BJ (cell line): ENCODE measurements at regions not wholly inside any gene's neighbourhood (a gene's known extent, or its start where the extent isn't known, plus 50 kb on each side); places are given as distances from the start of the nearest gene placed in this dataset.

ENCODE experiments used
- CTCF ChIA-PET: fragments of 350-600 bp; formaldehyde crosslinking; extraction: SDS; loops from one replicate; lab custom pipeline; 2021; ENCODE audit warnings: antibody characterized with exemption, inconsistent platforms; lab: Yijun Ruan, JAX
- POLR2A ChIA-PET: fragments of 300-600 bp; sonication (Branson Sonifier 250); formaldehyde crosslinking; extraction: SDS; loops from one replicate; lab custom pipeline; 2021; ENCODE audit warnings: antibody characterized with exemption; lab: Charles Lee
- DNase-seq: peaks from one replicate; pipeline ENCODE4 v3.0.0-alpha.2; 2011; ENCODE audit warnings: low read depth
- H3K27me3 ChIP-seq: 2 replicates; pipeline ENCODE4 v1.6.0; 2011; ENCODE audit warnings: low read length; ENCODE audit not compliant: control insufficient read depth, insufficient read depth
- H3K36me3 ChIP-seq: 2 replicates; pipeline ENCODE4 v1.5.1; 2011; ENCODE audit warnings: low read length; ENCODE audit not compliant: control insufficient read depth, insufficient read depth
- H3K4me3 ChIP-seq: 2 replicates; pipeline ENCODE4 v1.5.1; 2011; ENCODE audit warnings: low read depth, mild to moderate bottlenecking, control low read depth, low read length
- TF ChIP-seq, protein P1 (sequence below): IDR thresholded peaks from 2 replicates; pipeline ENCODE4 v1.5.1; 2011; ENCODE audit warnings: low read depth, mild to moderate bottlenecking, control low read depth, inconsistent platforms, low read length, moderate library complexity; ENCODE audit not compliant: insufficient read depth

- DNase-seq, result no peak
- Histone ChIP-seq H3K27me3 (no peaks in the 10 kb centered on the region), H3K36me3 (no peaks in the 10 kb centered on the region), H3K4me3 (no peak overlapping the region)
- POLR2A ChIA-PET, result no interaction called here
- CTCF ChIA-PET, result no interaction called here
- TF ChIP-seq, protein P1, sequence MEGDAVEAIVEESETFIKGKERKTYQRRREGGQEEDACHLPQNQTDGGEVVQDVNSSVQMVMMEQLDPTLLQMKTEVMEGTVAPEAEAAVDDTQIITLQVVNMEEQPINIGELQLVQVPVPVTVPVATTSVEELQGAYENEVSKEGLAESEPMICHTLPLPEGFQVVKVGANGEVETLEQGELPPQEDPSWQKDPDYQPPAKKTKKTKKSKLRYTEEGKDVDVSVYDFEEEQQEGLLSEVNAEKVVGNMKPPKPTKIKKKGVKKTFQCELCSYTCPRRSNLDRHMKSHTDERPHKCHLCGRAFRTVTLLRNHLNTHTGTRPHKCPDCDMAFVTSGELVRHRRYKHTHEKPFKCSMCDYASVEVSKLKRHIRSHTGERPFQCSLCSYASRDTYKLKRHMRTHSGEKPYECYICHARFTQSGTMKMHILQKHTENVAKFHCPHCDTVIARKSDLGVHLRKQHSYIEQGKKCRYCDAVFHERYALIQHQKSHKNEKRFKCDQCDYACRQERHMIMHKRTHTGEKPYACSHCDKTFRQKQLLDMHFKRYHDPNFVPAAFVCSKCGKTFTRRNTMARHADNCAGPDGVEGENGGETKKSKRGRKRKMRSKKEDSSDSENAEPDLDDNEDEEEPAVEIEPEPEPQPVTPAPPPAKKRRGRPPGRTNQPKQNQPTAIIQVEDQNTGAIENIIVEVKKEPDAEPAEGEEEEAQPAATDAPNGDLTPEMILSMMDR, result no peak
These were observed 393.4 kb upstream of the MKI67 start for GRCh38 chr10:128519581-128519980.

DNA sequence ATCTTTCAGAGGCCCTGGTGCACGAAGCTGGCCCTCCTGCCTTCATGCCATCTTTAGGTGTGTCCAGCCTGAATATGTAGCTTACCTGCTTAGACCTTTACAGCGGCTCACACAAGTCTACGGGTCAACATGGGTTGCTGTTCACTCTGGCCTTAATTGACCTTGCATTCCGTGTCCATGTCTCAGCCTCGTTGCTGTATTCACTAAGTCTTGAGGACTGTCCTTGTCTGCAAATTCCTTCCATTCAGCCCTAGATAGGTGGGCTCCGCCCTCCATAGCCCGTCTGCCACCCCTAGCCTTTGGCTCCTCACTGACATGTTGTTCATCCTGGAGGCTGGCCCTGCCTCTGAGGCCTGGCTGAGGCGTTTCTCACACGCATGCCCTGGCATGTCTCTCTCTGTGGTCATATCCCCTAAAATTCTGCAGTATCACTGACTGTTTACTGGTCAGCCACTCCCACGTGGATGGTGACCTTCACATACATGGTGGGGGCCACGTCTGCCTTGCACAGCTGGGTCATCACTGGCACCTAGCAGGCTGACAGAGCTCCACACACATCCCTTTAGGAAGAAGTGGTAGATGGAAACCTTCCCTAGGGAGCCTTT is 394.1 kb upstream of the MKI67 start:
- ChIA-PET CTCF (no interaction called here), POLR2A (no interaction called here)
- Histone ChIP-seq H3K36me3 (no peaks in the 10 kb centered on the region), H3K27me3 (no peaks in the 10 kb centered on the region), H3K4me3 (no peak overlapping the region)
- DNase-seq, result no peak
- TF ChIP-seq, protein P1, result no peak

GRCh38 chr10:128522551-128523308 is 396.5 kb upstream of the MKI67 start:
- CTCF ChIA-PET, result no interaction called here
- DNase-seq, result no peak
- POLR2A ChIA-PET, result no interaction called here
- Histone ChIP-seq H3K36me3 (no peaks in the 10 kb centered on the region; the same call in 1 of the 2 replicates), H3K4me3 (no peak overlapping the region), H3K27me3 (no peaks in the 10 kb centered on the region)
- TF ChIP-seq, protein P1, result no peak

DNA sequence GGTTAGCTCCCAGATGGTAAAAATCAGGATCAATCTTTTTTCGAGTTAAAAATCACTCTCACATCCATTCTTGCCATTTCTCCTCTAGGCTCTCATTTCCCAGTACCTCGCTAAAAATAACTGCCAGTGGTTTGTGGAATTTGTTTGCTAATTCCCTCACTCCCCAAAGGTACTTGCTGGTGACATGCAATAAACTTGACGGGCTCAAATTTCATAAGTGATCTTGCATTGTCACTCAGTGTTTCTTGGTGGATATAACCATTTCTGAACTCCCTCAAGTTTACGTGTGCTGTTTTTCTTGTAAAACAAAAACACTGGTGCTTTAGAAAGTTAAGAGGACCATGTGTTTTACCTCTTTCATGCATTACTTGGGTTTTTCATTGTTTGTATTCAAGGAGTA is 399.2 kb upstream of the MKI67 start:
- H3K36me3 ChIP-seq, result no peaks in the 10 kb centered on the region; the same call in 1 of the 2 replicates
- ChIA-PET CTCF (no interaction called here), POLR2A (no interaction called here)
- no peak for DNase-seq
- H3K4me3 ChIP-seq, result no peak overlapping the region
- no peaks in the 10 kb centered on the region for H3K27me3 ChIP-seq
- TF ChIP-seq, protein P1, result no peak

DNA sequence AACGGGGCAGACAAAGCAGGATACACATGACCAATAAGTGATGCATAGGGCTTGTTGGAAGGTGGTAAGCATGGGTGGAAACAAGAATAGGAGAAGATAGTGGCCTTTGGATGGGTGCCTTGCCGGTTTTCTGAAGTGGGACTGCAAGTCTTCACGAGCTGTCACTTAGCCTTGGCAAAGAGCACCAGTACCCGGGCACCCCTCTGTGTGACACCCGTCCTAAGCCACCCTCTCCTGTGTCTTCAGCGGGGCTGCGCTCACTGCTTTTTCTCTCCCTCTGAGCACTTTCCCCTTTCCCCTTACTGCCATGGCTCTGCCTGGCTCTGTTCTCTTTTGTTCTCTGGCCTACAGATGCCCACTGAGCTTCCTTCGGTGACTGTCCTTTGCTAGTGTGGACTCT is 399.7 kb upstream of the MKI67 start:
- POLR2A ChIA-PET, result no interaction called here
- CTCF ChIA-PET, result no interaction called here
- TF ChIP-seq, protein P1, result no peak
- no peak overlapping the region for H3K4me3 ChIP-seq
- no peaks in the 10 kb centered on the region for H3K27me3 ChIP-seq
- no peak for DNase-seq
- no peaks in the 10 kb centered on the region; the same call in 1 of the 2 replicates for H3K36me3 ChIP-seq
